DMS114 treated with DMSO at 0.1 percent for 48 hours (cell line): ENCODE measurements at regions not wholly inside any gene's neighbourhood (a gene's known extent, or its start where the extent isn't known, plus 50 kb on each side); places are given as distances from the start of the nearest gene placed in this dataset.
"Not testable (repeated sequence)": the region's sequence is repeated elsewhere in the genome, so short reads cannot be mapped to it uniquely, and the experiment has no call there.

ENCODE experiments used
- DNase-seq: peaks from one replicate; lab custom pipeline; 2025; ENCODE audit not compliant: unreplicated experiment; lab: John Stamatoyannopoulos, UW

DNA sequence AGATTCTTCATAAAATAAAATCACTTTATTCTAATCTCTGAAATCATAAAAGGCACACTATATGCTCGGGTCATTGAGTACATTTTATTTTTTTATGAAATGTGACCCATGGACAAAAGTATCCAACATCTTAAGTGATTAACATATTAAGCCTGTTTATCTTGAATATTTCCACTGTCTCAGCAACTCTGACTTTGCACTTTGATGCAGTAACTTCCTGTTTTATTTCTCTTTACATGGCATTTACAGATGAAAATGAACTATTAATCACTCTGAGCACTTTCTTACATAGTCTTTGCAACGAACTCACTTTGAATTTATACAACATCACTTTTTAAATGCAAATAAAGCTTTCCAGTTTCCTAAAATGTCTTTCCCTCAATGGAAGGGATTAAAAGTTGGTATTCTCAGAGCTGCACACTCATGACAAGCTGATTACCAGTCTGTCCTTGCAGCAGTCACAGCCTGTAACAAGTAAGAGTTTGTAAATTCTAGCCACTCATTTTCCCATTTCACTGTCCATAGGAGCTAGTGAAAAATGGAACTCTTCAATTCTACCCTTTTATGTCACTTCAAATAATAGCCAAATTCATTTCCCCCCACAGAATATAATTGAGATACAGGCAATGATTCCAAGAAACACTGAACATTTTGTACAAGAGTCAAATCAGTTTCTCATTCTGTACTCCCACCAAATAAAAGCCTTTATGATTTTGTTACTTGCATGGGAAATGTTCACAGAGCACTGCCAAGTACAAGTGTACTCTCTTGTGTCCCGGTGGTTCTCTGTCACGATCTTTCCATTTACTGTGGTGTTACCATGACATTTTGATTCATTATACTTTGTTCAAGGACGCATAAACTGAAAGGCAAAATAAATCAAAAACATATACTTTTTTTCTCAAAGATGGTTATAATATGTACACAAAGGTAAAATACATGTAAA, 1968.9 kb downstream of the PCDH9 start:
- no peak for DNase-seq

DNA sequence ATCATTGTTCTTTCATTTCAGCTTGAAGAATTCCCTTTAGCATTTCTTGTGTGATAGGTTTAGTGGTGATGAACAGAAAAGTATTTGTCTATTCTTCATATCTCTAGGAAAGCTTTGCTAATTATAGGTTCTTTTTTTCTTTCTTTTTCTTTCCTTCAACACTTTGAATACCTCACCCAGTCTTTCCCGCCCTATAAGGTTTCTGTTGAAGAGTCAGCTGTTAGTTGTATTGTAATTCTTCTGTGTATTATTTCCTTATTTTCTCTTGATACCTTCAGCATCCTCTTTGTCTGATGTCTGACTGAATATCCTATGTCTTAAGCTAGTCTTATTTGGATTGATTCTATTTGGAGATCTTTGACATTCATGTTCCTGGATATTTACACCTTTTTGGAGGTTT, 1989.4 kb downstream of the PCDH9 start:
- no peak for DNase-seq

DNA sequence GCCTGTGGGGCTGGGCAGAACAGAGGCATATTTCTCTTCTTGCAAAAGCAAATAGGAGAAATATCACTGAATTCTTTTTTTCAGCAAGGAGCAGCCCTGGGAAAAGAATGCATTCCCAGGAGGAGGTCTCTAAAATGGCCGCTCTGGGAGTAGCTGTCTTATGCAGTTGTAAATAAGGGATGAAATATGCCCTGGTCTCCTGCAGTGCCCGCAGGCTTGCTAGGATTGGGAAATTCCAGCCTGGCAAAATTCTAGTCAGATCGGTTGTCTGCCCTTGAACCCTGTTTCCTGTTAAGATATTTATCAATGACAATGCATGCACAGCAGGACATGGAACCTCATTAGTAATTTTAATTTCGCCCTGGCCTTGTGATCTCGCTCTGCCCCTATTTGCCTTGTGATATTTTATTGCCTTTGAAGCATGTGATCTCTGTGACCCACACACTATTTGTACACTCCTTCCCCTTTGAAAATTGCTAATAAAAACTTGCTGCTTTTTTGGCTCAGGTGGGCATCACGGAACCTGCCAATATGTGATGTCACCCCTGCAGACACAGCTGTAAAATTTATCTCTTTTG, 1993.2 kb downstream of the PCDH9 start:
- DNase-seq: no peak

DNA sequence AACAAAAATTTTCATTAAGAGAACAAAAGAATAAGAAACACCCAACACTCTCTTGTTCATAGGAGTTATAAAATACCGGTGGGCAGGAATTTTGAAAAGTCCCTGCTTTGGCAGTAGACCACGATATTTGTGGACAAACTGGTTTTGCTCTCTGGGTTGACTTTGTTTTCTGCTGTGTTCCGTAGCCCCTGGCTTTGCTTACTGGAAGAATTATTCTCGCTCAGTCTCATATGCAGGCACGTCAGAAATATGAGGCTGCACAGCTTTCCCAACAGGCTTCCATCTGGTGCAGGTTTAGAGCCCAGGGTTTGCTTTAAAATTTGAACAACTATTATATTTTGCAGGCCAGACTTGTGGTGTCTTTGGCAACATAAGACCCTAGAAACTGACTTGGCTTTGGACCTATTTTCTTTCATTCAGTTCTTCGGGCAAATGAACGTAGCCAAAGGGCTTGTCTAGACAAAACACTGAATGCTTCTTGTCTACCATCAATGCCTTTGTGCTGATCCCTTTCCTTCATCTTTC, 2012.6 kb downstream of the PCDH9 start:
- DNase-seq: no peak

DNA sequence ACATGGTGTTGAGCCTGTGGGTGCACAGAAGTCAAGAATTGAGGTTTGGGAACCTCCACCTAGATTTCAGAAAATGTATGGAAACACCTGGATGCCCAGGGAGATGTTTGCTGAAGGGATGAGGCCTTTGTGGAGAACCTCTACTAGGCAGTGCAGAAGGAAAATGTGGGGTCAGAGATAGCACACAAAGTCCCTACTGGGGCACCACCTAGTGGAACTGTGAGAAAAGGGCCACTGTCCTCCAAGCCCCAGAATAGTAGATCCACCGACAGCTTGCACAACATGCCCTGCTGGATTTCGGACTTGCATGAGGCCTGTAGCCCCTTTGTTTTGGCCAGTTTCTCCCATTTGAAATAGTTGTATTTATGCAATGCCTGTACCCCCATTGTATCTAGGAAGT, 2027.3 kb downstream of the PCDH9 start:
- not testable (repeated sequence) for DNase-seq

DNA sequence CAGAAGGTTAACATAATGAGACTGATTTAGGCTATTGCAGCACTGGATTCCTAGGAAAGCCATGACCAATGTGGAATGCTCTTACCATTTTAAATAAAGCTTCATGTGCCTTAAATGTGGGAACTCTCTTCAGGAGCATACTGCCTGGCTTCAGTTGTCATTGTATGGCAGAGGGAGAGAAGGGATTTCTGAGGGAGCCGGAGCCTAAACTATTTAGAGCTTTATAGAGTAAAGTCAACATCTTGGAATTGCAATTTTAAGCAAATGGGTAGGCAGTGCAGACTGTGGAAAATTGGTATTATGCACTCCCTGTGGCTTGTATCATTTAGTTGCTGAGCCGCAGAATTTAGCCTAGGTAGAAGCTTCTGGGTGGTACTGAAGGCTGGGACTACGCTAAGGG, 2041.4 kb downstream of the PCDH9 start:
- DNase-seq: no peak

DNA sequence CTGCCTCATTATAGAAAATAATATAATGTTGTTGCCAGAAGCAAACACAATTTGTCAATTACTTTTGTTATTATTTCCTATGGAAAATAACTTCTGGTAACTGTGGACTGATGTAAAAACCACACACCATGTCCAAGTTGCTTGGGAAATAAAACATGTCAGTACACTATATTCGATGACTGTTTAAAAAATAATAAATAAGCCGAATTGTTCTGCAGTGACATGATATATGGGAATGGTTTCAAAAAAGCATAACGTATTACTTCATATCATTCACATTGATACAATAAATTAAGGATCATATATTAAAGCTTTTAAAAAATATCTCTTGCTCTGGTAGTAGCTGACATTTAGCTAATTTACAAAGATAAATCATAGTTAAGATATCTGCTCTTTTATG, 2062.1 kb downstream of the PCDH9 start:
- DNase-seq: no peak

DNA sequence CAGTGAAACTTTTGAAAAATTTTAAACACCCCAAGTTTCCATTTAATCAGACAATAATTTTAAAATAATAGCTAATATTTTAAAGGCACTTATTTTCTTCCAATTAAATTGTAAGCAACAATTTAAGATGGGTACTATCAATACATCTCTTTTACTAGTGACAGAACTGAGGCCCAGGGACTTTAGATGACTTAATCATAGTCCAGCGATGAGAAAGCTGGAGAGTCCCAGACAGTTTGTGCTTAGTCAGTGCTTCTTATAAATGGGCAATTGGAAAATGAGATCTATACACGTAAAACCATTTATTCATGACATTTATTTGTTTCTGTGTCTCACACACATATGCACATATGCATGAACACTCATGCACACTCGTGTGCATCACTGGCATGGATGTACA, 2063.5 kb downstream of the PCDH9 start:
- no peak for DNase-seq

DNA sequence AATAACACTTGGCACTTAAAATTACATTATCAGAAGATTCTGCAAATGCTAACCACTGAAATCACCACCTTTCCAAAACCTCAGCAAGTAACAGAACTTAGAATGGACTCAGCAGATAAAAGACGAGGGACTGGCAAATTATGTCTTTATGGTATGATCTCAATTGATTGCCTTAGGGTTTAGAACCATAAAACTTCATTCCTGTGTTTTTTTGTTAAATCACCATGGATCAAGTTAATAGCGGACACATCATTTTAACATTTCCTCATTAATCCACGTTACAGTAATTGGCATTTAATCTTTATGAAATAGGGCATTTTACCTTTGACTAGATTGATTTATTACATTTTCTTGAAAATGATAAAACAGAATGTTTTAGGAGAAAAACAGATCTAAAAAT, 2070.3 kb downstream of the PCDH9 start:
- no peak for DNase-seq

DNA sequence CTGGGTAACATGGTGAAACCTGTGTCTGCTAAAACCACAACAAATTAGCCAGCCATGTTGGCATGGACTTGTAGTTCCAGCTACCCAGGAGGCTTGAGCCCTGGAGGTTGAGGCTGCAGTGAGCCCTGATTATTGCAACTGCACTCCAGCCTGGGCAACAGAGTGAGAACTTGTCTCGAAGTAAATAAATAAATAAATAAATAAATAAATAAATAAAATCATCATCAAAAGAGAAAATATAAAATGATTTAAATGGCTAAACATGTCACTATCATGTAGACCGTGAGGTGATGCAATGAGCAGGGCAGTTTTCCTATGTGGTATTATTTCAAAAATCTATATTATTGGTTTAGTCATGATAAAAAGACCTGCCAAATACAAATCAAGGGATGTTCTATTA, 2074.3 kb downstream of the PCDH9 start:
- no peak for DNase-seq

DNA sequence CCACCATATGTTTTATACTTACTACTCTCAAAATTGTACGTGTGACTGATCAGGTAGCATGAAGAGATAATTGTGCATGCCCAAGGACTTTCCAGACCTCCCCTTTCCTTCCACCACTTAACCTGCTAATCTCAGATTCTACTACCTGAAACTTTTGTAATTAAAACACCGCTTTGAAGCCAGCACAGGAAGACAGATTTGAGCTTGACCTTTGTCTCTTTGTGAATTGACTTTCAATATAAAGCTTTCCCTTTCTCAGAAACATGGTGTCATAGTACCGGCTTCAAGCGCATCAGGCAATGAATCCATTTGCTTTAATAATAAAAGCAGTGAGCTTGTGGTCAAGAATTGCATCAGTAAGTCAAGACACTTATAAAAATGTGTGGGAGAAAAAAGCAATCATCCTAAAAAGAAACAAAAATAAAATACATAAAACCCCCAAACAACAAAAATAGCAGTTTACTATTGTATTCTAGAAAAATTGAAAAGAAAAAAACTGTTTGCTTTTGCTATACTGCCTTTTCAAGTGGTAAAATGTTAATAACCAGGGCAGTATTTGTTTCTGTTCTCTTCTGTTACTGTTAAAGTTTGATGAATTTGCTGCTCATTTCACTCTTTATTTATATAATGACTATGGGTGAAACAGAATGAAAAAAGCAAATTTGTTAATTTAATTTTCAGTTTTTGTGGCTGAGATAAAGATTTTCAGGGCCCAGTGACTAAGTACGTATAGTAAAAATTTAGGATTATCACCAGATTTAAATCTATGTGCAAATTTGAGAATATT, 2075.3 kb downstream of the PCDH9 start:
- DNase-seq: no peak

DNA sequence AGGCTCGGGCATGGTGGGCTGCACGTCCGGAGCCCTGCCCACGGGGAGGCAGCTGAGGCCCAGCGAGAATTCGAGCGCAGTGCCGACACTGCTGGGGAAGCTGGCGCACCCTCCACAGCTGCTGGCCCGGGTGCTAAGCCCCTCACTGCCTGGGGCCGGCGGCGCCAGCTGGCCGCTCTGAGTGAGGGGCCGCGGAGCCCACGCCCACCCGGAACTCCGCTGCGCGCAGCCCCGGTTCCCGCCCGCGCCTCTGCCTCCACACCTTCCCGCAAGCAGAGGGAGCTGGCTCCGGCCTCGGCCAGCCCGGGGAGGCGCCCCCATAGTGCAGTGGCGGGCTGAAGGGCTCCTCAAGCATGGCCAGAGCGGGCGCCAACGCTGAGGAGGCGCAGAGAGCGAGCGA, 2080.4 kb downstream of the PCDH9 start:
- no peak for DNase-seq

DNA sequence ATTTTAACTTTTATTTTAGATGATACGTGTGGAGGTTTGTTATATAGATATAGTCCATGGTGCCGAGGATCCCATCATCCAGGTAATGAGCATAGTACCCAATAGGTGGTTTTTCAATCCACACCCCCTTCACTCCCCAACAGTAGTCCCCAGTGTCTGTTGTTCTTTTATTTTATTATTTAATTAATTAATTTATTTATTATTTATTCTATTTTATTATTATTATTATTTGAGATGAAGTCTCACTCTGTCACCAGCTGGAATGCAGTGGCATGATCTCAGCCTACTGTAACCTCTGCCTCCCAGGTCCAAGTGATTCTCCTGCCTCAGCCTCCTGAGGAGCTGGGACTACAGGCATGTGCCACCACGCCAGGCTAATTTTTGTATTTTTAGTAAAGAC, 2086.2 kb downstream of the PCDH9 start:
- no peak for DNase-seq

DNA sequence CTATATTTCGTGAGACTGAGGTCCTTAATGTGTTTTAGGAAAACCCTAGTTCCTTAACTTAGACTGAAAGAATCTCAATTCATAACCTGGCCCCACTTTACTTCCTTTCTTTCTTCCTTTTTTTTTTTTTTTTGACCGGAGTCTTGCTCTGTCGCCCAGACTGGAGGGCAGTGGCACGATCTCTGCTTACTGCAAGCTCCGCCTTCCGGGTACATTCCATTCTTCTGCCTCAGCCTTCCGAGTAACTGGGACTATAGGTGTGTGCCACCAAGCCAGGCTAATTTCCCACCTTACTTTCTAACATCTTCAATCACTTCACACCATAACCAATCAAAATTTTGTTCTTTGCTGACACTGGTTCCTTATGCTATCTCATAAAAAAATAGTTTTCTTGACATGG, 2097.0 kb downstream of the PCDH9 start:
- no peak for DNase-seq

DNA sequence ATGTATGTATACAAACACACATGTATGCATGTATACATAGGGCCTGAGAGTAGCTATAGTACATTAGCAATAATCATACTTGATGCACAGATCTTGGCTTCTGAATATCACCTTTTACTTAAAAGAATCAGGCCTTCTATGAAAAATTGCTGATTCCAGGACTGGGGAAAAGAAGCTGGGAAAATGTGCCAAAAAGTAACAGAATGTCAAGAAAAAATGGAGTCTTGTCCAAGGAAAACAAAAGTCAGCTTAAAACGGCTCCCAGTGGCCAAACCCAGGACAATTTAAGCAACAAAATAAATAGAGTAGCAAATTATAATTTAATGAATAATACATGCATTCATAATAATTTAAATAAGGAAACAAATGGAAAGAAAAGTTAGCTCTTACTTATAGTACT, 2104.9 kb downstream of the PCDH9 start:
- no peak for DNase-seq

DNA sequence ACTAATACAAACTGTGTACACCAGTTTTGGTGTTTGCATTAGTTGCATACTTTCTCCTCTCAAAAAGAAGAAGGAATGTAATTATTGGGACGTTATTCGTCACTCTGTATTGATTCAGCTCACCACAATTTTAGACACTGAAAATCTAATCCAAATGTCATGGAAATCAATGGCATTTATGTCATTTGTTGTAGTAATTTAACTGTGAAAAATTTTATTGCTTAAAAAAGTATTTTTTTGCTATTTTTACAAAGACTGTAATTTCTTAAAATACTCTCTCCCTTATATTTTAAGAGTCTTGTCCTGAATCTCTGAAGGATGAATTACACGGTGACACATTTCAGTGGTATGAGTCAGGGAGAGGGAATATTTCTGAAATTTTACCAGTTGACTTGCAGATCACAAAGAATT, 2117.6 kb downstream of the PCDH9 start:
- no peak for DNase-seq

DNA sequence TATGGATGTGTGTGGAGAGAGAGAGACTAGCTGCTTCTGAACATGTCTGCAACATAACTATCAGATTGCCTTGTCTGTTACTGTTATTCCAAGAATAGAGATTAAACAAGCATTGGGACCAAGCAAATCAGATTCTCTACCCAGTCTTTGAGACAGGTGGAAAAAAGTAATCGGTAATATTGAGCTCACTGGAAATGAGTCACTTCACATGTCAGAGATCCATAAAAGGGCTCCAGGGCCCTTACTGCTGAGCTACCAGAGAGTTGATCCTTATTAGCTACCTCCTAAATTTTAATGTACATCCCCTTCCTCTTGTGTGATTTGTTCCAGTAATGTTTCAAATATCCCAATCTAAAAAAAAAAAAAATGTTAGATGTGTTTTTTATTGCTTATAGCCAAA, 2118.0 kb downstream of the PCDH9 start:
- no peak for DNase-seq

DNA sequence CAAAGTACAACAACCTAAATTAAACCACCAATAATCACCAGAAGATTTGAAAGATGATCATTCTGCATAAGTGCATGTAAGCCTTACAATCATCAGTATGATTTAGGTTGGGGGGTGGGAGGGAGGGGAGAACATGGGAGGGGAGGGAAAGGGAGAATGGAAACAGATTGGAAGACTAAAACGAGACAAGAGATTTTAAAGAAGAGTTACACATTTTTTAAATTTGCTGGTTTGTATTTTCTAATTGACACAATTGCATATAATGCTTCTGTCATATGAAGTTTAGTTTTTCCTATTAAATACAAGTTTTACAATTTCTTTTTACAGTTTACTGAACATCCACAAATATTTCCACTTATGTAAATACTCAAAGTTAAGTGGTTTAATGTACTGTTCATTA, 2118.9 kb downstream of the PCDH9 start:
- no peak for DNase-seq

DNA sequence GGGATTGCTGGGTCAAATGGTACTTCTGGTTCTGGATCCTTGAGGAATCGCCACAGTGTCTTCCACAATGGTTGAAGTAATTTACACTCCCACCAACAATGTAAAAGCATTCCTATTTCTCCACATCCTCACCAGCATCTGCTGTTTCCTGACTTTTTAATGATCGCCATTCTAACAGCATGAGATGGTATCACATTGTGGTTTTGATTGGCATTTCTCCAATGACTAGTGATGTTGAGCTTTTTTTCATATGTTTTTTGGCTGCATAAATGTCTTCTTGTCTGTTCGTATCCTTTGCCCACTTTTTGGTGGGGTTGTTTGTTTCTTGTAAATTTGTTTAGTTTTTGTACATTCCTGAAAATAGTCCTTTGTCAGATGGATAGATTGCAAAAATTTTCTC, 2125.7 kb downstream of the PCDH9 start:
- DNase-seq: not testable (repeated sequence)

DNA sequence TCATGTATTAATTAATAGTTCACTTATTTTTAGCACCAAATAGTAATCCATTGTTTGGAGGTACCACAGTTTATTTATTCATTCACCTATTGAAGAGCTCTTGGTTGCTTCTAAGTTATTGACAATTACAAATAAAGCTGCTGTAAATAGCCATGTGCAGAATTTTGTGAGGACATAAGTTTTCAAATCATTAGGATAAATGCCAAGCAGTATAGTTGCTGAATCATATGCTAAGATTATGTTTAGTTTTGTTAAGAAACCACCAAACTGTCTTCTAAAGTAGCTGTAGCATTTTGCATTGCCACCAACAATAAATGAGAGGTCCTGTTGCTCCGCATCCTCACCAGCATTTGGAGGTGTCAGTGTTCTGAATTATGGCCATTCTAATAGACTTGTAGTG, 2126.8 kb downstream of the PCDH9 start:
- no peak for DNase-seq

DNA sequence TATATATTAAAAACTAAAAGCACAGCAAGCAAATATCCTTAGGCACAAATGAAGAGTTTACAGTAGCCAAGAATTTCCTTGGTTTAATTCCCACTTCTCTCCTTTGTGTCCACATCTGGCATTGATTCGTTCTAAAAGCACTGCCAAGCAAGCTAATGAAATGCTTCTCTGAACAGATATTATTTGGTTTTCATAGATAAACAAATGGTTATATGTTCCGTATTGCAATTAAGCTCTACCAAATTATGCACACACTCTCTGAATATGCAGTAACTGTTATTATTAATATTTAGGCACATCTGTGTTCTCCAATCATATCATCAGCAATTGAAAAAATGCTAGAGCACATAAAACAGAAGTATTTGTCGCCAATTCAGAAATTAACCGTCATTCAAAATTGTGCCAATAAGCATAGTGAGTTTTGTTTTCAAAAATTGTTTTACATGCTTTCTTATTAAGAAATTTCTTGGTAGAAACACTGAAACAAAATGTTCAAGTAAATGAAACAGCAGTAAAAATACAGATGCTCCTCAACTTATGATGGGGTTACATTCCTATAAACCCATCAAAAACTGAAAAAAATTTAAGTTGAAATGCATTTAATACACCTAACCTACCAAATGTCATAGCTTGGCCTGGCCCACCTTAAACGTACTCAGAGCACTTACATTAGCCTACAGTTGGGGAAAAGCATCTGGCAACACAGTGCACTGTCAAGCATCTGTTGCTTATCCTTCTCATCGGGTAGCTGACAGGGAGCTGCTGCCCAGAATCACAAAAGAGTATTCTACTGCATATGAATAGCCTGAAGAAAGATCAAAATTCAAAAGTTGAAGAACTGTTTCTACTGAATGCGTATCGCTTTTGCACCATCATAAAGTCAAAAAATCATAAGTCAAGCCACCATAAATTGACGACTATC, 2134.7 kb downstream of the PCDH9 start:
- DNase-seq: no peak
